NCI-H1436 (cell line): ENCODE measurements at regions not wholly inside any gene's neighbourhood (a gene's known extent, or its start where the extent isn't known, plus 50 kb on each side); places are given as distances from the start of the nearest gene placed in this dataset.
A peak's percentile ranks its signal among the peaks of the same experiment; 100 is the strongest.
"Not testable (repeated sequence)": the region's sequence is repeated elsewhere in the genome, so short reads cannot be mapped to it uniquely, and the experiment has no call there.

Experiments used
- DNase-seq: peaks from one replicate; lab custom pipeline; 2025; lab: John Stamatoyannopoulos, UW

- no peak for DNase-seq
Observed at GRCh38 chr16:5309946-5310611, 212.5 kb upstream of the EEF2KMT start.

GRCh38 chr16:5305023-5305422 is 207.4 kb upstream of the EEF2KMT start:
- DNase-seq, result no peak

- no peak for DNase-seq
Observed at GRCh38 chr16:5302372-5303114, 204.9 kb upstream of the EEF2KMT start.

- DNase-seq, result no peak
Observed at GRCh38 chr16:5298202-5298601, 200.6 kb upstream of the EEF2KMT start.

DNA sequence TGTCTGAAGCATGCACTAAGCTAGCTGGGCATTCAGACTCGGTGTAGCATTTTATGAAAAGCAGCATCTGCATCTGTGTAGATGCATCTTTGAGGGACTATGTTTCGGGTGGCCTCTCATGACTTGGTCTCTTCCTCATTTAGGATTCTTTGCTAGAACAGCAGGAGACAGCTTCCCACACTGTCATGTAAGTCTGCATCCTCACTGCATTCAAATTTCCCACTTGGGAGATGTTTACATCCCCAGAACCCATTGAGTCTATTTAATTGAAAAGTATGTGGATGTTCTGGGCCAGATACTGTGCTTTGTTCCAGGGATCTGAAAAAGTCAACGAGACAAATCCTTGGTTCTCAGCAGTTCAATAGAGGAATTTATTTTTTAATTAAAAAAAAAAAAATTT is 198.6 kb upstream of the EEF2KMT start:
- DNase-seq, result no peak

DNA sequence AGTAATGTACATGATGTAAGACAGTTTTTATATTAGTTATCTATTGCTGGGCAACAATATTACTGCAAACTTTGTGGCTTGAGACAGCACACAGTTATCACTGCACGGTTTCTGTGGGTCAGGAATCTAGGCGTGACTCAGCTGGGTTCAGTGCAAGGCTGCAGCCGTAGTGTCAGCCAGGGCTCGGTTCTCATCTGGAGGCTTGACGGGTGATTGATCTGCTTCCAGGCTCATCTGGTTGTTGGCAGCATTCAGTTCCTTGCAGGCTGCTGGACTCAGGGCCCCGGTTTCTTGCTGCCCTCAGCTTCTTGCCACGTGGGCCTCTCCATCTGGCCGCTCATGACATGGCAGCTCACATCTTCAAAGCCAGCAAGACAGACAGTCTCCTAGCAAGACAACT is 197.7 kb upstream of the EEF2KMT start:
- DNase-seq, result not testable (repeated sequence)

- DNase-seq, result not testable (repeated sequence)
Observed at GRCh38 chr16:5282152-5282551, 184.6 kb upstream of the EEF2KMT start.

GRCh38 chr16:5257462-5257861 is 159.9 kb upstream of the EEF2KMT start:
- DNase-seq, result no peak

GRCh38 chr16:5252791-5253190 is 155.2 kb upstream of the EEF2KMT start:
- DNase-seq, result no peak

GRCh38 chr16:5247403-5247802 is 149.8 kb upstream of the EEF2KMT start:
- DNase-seq, result not testable (repeated sequence)

- not testable (repeated sequence) for DNase-seq
Observed at GRCh38 chr16:5240278-5240626, 142.7 kb upstream of the EEF2KMT start.

DNA sequence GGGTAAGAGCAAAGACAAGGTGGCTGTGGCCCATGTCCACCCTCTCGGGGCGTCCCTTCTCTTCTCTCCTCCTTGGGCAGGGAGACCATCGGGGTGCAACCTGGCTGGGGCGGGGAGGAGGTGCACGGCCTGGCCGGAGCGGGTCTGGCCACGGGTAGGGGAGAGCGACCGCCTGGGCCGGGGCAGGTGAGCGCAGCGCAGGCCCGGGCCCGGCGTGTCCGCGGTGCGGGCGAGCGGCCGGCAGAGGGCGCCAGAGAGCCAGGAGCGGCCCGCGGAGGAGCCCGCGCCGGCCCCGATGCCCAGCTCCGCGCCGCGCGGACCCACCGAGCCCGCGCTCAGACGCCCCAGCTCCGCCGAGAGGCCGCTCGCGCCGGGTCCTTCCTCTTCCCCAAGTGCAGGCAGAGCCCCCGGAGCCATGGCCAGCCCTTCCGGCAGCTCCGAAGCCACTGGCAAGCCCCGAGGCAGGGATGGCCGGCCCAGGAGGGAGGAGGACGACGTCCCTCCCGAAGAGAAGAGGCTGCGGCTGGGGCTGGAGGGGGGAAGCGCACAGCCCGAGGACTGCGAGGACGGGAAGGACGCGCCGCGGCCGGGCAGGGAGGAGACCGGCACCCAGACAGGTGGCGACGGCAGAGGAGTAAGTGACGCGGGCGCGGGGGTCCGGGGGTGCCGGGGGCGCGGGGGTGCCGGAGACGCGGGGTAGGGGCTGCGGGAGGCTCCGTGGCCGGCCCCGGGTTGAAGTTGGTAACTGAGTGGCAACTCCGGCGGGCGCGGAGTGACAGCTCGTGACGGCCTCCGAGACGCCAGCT is 142.1 kb upstream of the EEF2KMT start:
- DNase-seq, result peak; percentile 5

GRCh38 chr16:5235119-5235518 is 137.5 kb upstream of the EEF2KMT start:
- DNase-seq, result no peak

- DNase-seq, result no peak
Observed at GRCh38 chr16:5234295-5235050, 136.9 kb upstream of the EEF2KMT start.

- no peak for DNase-seq
Observed at GRCh38 chr16:5231246-5231759, 133.7 kb upstream of the EEF2KMT start.

GRCh38 chr16:5228369-5228768 is 130.8 kb upstream of the EEF2KMT start:
- DNase-seq, result no peak

- DNase-seq, result no peak
Observed at GRCh38 chr16:5225931-5226655, 128.5 kb upstream of the EEF2KMT start.

DNA sequence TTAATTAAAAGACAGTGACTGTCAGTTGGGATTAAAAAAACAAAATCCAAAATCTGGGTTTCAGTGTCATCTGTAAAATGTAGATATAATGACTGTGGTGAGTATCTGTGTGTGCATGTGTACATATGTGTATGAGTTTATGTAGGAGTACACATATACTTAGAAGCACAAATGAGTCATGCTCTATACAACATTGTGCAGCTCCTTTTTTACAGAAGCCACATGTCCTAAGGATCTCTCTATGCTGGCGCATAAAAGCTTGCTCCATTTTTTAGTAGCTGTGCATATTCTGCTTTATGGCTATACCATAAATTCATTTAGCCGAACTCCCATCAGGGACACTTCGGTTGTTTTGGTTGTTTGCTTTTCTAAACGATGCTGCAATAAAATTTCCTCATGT is 125.2 kb upstream of the EEF2KMT start:
- DNase-seq, result no peak

GRCh38 chr16:5221831-5222230 is 124.2 kb upstream of the EEF2KMT start:
- not testable (repeated sequence) for DNase-seq

DNA sequence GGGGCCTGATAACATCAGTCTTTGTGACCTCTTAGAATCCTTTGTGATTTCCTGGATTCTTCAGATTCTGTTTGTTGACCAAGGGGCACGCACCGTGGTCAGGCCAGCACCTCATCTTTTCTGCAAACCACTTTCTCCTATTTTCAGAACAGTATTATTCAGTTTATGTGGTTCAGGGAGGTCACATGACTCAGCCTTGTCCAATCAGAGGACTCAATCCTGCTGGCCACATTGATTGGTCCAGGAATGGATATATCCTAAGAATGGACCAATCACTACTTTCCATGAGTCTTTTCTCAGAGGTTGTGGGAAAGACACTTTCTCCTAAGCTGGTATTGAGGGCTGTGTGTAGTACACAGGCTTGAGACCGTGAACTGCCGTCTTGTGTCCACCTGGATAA is 123.1 kb upstream of the EEF2KMT start:
- no peak for DNase-seq

DNA sequence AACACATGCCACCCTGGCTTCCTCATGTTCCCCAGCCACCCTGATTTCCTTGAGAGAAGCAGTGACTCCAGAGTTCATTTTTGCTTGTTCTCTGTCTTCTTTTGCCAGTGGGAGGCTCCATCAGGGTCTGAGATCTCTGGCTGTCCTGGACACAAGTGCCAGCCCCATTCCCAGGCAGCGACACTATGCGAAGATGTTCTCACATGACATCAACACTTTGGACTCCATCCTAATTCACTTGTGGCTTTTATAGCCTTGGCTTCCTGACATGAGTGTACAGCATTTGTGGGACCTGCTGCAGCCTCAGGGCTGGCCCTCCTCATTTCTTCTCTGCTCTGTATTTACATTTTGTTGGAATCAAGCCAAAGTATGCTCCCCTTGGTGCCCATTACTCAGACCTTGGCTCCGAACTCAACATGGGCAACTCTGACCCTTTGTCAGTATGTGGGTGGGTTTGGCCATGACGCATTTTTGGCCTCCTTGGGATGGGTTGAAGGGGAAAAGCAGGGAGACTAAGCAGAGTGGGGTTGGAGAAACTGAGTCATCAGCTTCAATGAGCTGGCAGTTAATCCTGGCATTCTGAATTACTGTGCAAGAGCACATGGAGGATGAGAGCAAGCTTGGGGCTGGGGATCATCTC is 119.0 kb upstream of the EEF2KMT start:
- DNase-seq, result no peak
